HepG2 (cell line): ENCODE measurements at regions not wholly inside any gene's neighbourhood (a gene's known extent, or its start where the extent isn't known, plus 50 kb on each side); places are given as distances from the start of the nearest gene placed in this dataset.

Source experiments
- ATF3 ChIP-seq: sonication (generic); formaldehyde crosslinking; IDR thresholded peaks from 2 replicates; pipeline ENCODE4 v1.4.0; 2020; ENCODE audit warnings: missing genetic modification reagents
- MYC ChIP-seq: sonication (generic); formaldehyde crosslinking; IDR thresholded peaks from 2 replicates; pipeline ENCODE4 v1.9.0; 2021; ENCODE audit warnings: missing genetic modification reagents, borderline replicate concordance

GRCh38 chr10:111267673-111268072 lies 190.8 kb downstream of the ADRA2A start:
- TF ChIP-seq ATF3 (CRISPR knock-in tag) (no peak), MYC (no peak)
